Colon (tissue), 2 donors: ENCODE measurements at regions not wholly inside any gene's neighbourhood (a gene's known extent, or its start where the extent isn't known, plus 50 kb on each side); places are given as distances from the start of the nearest gene placed in this dataset.

ENCODE experiments used
- FAIRE-seq: peaks from 2 replicates; lab custom pipeline; 2012; peaks lifted over from hg19 to GRCh38; lab: Jason Lieb, UNC
- donor health status: control.
- donor health status: control.

- no peak for FAIRE-seq
Measured at GRCh38 chr9:79264511-79265355, 307.0 kb upstream of the TLE4 start.

- FAIRE-seq = no peak
Measured at GRCh38 chr9:79266986-79267385, 304.8 kb upstream of the TLE4 start.

GRCh38 chr9:79268806-79269205 is 303.0 kb upstream of the TLE4 start:
- no peak for FAIRE-seq

- no peak for FAIRE-seq
Measured at GRCh38 chr9:79273311-79273710, 298.5 kb upstream of the TLE4 start.

GRCh38 chr9:79279356-79279755 is 292.4 kb upstream of the TLE4 start:
- no peak for FAIRE-seq

GRCh38 chr9:79280691-79281090 is 291.1 kb upstream of the TLE4 start:
- no peak for FAIRE-seq

- no peak for FAIRE-seq
Measured at GRCh38 chr9:79284081-79284480, 287.7 kb upstream of the TLE4 start.

GRCh38 chr9:79286992-79287707 is 284.6 kb upstream of the TLE4 start:
- no peak for FAIRE-seq

- FAIRE-seq = no peak
Measured at GRCh38 chr9:79287708-79288290, 284.0 kb upstream of the TLE4 start.

GRCh38 chr9:79289856-79290255 is 281.9 kb upstream of the TLE4 start:
- no peak for FAIRE-seq

- no peak for FAIRE-seq
Measured at GRCh38 chr9:79292731-79293280, 279.0 kb upstream of the TLE4 start.

- no peak for FAIRE-seq
Measured at GRCh38 chr9:79300068-79300467, 271.7 kb upstream of the TLE4 start.

GRCh38 chr9:79301085-79301484 is 270.7 kb upstream of the TLE4 start:
- no peak for FAIRE-seq

- FAIRE-seq = no peak
Measured at GRCh38 chr9:79301551-79302391, 270.0 kb upstream of the TLE4 start.

GRCh38 chr9:79302569-79302968 is 269.2 kb upstream of the TLE4 start:
- FAIRE-seq = no peak

- FAIRE-seq = no peak
Measured at GRCh38 chr9:79308012-79308411, 263.8 kb upstream of the TLE4 start.

GRCh38 chr9:79312686-79313421 is 258.9 kb upstream of the TLE4 start:
- no peak for FAIRE-seq

GRCh38 chr9:79325501-79325900 is 246.3 kb upstream of the TLE4 start:
- FAIRE-seq = no peak

- no peak for FAIRE-seq
Measured at GRCh38 chr9:79329861-79330260, 241.9 kb upstream of the TLE4 start.

- FAIRE-seq = no peak
Measured at GRCh38 chr9:79334001-79334400, 237.8 kb upstream of the TLE4 start.

- no peak for FAIRE-seq
Measured at GRCh38 chr9:79334711-79335110, 237.1 kb upstream of the TLE4 start.
